HG02571 (cell line): ENCODE measurements at regions not wholly inside any gene's neighbourhood (a gene's known extent, or its start where the extent isn't known, plus 50 kb on each side); places are given as distances from the start of the nearest gene placed in this dataset.
"Not testable (repeated sequence)": the region's sequence is repeated elsewhere in the genome, so short reads cannot be mapped to it uniquely, and the experiment has no call there.

Experiments
- ATAC-seq: cut with Tn5 transposase; IDR thresholded peaks from one replicate; pipeline ENCODE4 v1.9.1; 2021; ENCODE audit warnings: mild to moderate bottlenecking, moderate library complexity; ENCODE audit not compliant: unreplicated experiment

- no peak for ATAC-seq
Observed at GRCh38 chr7:125857606-125858005, 928.0 kb upstream of the POT1 start.

GRCh38 chr7:125848157-125848556 lies 918.5 kb upstream of the POT1 start:
- no peak for ATAC-seq

- no peak for ATAC-seq
Observed at GRCh38 chr7:125847692-125848091, 918.1 kb upstream of the POT1 start.

GRCh38 chr7:125847055-125847454 lies 917.4 kb upstream of the POT1 start:
- ATAC-seq = no peak

GRCh38 chr7:125845686-125846085 lies 916.1 kb upstream of the POT1 start:
- ATAC-seq = no peak

GRCh38 chr7:125834421-125834820 lies 904.8 kb upstream of the POT1 start:
- ATAC-seq = no peak

GRCh38 chr7:125833839-125834238 lies 904.2 kb upstream of the POT1 start:
- no peak for ATAC-seq

- ATAC-seq = no peak
Observed at GRCh38 chr7:125830743-125831142, 901.1 kb upstream of the POT1 start.

- no peak for ATAC-seq
Observed at GRCh38 chr7:125828153-125828700, 898.6 kb upstream of the POT1 start.

- no peak for ATAC-seq
Observed at GRCh38 chr7:125823538-125823937, 893.9 kb upstream of the POT1 start.

GRCh38 chr7:125820495-125820894 lies 890.9 kb upstream of the POT1 start:
- no peak for ATAC-seq

GRCh38 chr7:125814100-125814499 lies 884.5 kb upstream of the POT1 start:
- ATAC-seq = no peak

GRCh38 chr7:125806491-125806890 lies 876.9 kb upstream of the POT1 start:
- not testable (repeated sequence) for ATAC-seq

GRCh38 chr7:125804273-125804672 lies 874.6 kb upstream of the POT1 start:
- ATAC-seq = no peak

- no peak for ATAC-seq
Observed at GRCh38 chr7:125780153-125780552, 850.5 kb upstream of the POT1 start.

- ATAC-seq = no peak
Observed at GRCh38 chr7:125775317-125775716, 845.7 kb upstream of the POT1 start.

- ATAC-seq = no peak
Observed at GRCh38 chr7:125773113-125773785, 843.6 kb upstream of the POT1 start.

GRCh38 chr7:125747966-125748365 lies 818.3 kb upstream of the POT1 start:
- no peak for ATAC-seq

GRCh38 chr7:125746510-125746909 lies 816.9 kb upstream of the POT1 start:
- no peak for ATAC-seq

- ATAC-seq = no peak
Observed at GRCh38 chr7:125727215-125727614, 797.6 kb upstream of the POT1 start.

GRCh38 chr7:125695626-125696025 lies 766.0 kb upstream of the POT1 start:
- no peak for ATAC-seq

GRCh38 chr7:125683156-125683555 lies 753.5 kb upstream of the POT1 start:
- ATAC-seq = no peak

- peak; percentile 54 for ATAC-seq
Observed at GRCh38 chr7:125681508-125681907, 751.9 kb upstream of the POT1 start.
